ENCODE measurements at regions not wholly inside any gene's neighbourhood (a gene's known extent, or its start where the extent isn't known, plus 50 kb on each side); places are given as distances from the start of the nearest gene placed in this dataset.

DNA sequence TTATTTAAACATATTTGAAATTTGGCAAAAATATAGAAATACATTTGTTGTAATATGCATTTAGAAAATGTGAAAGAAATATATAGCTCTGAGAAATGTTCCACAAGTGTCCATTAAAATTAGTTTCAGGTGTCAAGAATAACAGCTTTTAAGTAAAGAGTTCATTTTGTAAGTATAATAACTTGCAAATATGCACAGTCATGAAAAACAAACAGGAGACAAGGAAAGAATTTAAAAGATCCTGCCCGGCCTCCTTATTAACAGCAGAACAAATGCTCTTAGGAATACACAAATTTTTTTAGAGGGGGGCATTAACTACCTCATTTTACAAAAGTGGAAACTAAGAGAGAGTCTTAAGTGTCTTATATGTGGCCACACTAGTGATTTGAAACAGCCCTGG is 77.7 kb upstream of the DBX2 start:
- DNase-seq (ENCODE audit: low read depth), result no peak
- TF ChIP-seq, protein P1, sequence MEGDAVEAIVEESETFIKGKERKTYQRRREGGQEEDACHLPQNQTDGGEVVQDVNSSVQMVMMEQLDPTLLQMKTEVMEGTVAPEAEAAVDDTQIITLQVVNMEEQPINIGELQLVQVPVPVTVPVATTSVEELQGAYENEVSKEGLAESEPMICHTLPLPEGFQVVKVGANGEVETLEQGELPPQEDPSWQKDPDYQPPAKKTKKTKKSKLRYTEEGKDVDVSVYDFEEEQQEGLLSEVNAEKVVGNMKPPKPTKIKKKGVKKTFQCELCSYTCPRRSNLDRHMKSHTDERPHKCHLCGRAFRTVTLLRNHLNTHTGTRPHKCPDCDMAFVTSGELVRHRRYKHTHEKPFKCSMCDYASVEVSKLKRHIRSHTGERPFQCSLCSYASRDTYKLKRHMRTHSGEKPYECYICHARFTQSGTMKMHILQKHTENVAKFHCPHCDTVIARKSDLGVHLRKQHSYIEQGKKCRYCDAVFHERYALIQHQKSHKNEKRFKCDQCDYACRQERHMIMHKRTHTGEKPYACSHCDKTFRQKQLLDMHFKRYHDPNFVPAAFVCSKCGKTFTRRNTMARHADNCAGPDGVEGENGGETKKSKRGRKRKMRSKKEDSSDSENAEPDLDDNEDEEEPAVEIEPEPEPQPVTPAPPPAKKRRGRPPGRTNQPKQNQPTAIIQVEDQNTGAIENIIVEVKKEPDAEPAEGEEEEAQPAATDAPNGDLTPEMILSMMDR (conservative IDR thresholded peaks at IDR 0.05; ENCODE audit: low read depth, low read length), result no peak
- H3K4me3 ChIP-seq (ENCODE audit: low read length), result no peak overlapping the region

DNA sequence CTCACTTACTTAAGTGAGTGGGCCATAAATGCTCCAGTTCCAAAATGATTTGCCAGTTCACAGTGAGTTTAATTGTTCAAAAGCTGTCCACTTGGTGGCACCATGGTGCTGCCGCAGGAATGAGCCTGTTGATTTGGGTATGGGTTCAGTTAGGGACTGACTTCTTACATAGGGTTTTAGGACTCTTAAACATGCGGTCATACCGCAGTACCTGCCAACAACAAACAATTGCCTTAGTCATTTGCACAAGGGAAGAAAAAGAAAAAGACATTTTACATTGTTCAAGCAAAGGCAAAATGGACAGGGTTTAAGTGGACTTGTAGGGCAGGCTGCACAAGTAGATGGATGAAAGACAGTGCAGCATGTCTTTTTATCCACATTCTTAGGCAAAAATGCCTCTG is 80.0 kb upstream of the DBX2 start:
- no peak overlapping the region for H3K4me3 ChIP-seq (ENCODE audit: low read length)
- DNase-seq (ENCODE audit: low read depth), result peak; percentile 27
- TF ChIP-seq, protein P1 (conservative IDR thresholded peaks at IDR 0.05; ENCODE audit: low read depth, low read length), result peak; percentile 75

DNA sequence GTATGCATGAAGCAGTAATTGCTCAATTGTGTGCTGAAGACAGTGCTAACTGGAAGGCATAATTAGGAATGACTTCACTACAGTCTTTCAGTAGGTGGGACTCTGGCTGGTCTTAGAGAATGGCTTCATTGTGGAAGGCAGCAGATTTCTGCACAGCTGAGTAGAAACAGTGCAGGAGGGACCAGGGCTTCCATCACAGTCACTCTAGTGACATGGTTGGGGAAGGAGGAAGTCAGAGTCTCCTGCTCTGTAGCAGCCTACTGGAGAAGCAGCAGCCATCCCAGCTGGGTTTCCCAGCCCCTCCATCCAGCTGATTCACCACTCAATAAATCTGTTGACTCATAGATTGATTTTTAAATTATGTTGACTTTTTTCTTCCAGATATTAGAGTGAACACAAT is 80.6 kb upstream of the DBX2 start:
- TF ChIP-seq, protein P1 (conservative IDR thresholded peaks at IDR 0.05; ENCODE audit: low read depth, low read length), result no peak
- DNase-seq (ENCODE audit: low read depth), result no peak
- H3K4me3 ChIP-seq (ENCODE audit: low read length), result no peak overlapping the region

DNA sequence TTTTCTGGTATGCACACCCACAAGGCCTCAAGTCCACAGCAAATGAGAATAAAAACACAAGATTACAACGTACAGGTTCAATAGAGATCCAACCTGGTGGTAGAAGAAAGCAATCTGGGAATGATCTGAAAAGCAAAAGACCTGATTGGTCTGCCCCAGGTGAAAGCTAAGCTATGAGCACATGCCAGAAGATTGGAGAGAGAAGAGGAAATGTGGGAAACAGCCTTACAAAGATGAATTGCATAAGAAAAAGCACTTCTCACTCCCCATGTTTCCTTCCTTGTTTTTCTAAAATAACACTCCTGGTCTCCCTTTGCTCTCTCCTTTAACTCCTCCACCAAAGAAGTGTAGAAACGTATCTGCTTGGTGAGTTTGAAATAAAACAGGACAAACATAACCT is 77.3 kb upstream of the ANO6 start:
- DNase-seq (ENCODE audit: low read depth), result no peak
- TF ChIP-seq, protein P1 (conservative IDR thresholded peaks at IDR 0.05; ENCODE audit: low read depth, low read length), result no peak

DNA sequence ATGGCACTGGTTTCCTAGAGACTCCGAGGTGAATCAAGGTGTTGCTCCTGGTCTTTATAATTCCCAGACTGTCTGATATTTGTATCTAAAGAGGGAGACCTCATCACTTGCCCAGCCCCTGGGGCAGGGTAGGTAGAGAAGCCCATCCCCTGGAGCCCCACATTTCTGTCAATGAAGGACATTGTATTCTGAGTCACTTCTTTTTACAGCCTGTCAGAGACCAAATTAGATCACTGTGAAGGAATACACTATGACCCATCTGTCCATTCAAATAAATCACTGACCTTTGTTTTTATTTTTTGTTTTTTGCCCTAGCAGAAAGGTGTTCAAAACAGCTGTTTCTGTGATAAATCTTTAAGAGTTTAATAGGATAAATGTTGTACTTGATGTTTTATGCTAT is 67.9 kb upstream of the ANO6 start:
- TF ChIP-seq, protein P1 (conservative IDR thresholded peaks at IDR 0.05; ENCODE audit: low read depth, low read length), result no peak
- no peak for DNase-seq (ENCODE audit: low read depth)
- H3K4me3 ChIP-seq (ENCODE audit: low read length), result no peak overlapping the region

More for the DNA sequence above, 77.3 kb upstream of the ANO6 start:
- no peak overlapping the region for H3K4me3 ChIP-seq (ENCODE audit: low read length)

- no peak for DNase-seq (ENCODE audit: low read depth)
- no peak overlapping the region for H3K4me3 ChIP-seq (ENCODE audit: low read length)
- TF ChIP-seq, protein P1 (conservative IDR thresholded peaks at IDR 0.05; ENCODE audit: low read depth, low read length), result no peak
These were observed 67.3 kb upstream of the ANO6 start for GRCh38 chr12:45148619-45149018.

DNA sequence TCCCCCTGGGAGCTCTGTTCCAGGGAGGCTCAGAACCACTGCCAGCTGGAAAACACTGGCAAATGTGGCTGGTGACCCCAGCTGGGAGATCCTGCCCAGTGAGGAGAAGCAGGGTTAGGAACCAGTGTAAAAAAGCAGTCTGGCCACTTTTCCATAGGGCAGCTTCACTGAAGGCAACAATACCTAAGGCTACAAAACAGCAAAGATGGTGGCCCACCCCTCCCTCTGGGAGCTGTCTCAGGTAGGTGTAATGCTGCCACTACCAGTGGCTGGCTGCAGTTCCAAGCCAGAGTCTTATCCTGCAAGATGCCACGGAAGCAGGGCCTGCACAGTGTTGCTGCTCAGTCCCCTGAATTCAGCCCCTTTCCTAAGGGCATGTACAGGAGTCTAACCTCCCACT is 50.6 kb upstream of the ANO6 start:
- DNase-seq (ENCODE audit: low read depth), result no peak
- no peak overlapping the region for H3K4me3 ChIP-seq (ENCODE audit: low read length)
- TF ChIP-seq, protein P1 (conservative IDR thresholded peaks at IDR 0.05; ENCODE audit: low read depth, low read length), result no peak

All from retinal pigment epithelial cell (primary cell).